ENCODE measurements at regions not wholly inside any gene's neighbourhood (a gene's known extent, or its start where the extent isn't known, plus 50 kb on each side); places are given as distances from the start of the nearest gene placed in this dataset.

- Histone ChIP-seq H3K4me2 (no peak overlapping the region), H2AFZ (replicated peaks) (no peak overlapping the region), H3K27me3 (no peaks in the 10 kb centered on the region), H4K20me1 (ENCODE audit: low read depth) (no peaks in the 10 kb centered on the region), H3F3A (ENCODE audit: low read depth) (no peaks in the 10 kb centered on the region), H3K4me1 (no peaks in the 10 kb centered on the region), H3K9me3 (ENCODE audit: low read depth) (peaks cover 3% of the 10 kb centered on the region), H3K9ac (no peak overlapping the region), H3K36me3 (no peaks in the 10 kb centered on the region), H3K4me3 (no peak overlapping the region), H3K27ac (no peak overlapping the region), H3K79me2 (ENCODE audit: low read depth) (no peaks in the 10 kb centered on the region)
- H3K27ac Mint-ChIP-seq, result no peak overlapping the region
- no peak for DNase-seq (ENCODE audit: low spot score)
- no peak for TF ChIP-seq EZH2phosphoT487 (IDR thresholded peaks at IDR 0.05)
- no peak for TF ChIP-seq EZH2 (IDR thresholded peaks at IDR 0.05)
- TF ChIP-seq CTCF (IDR thresholded peaks at IDR 0.05), result no peak
- no peak overlapping the region for H3K4me3 Mint-ChIP-seq
- H3K36me3 Mint-ChIP-seq, result no peaks in the 10 kb centered on the region
- peaks cover 2% of the 10 kb centered on the region for H3K4me1 Mint-ChIP-seq
- no peaks in the 10 kb centered on the region for H3K9me3 Mint-ChIP-seq
- no peaks in the 10 kb centered on the region for H3K27me3 Mint-ChIP-seq (ENCODE audit: insufficient read depth, low read depth)
These were observed 292.3 kb downstream of the SMARCA1 start for GRCh38 chrX:129230850-129231512.

- H3K36me3 Mint-ChIP-seq, result no peaks in the 10 kb centered on the region
These were observed 293.1 kb downstream of the SMARCA1 start for GRCh38 chrX:129230168-129230567.

GRCh38 chrX:129227366-129227765 lies 295.9 kb downstream of the SMARCA1 start:
- Histone ChIP-seq H3K4me3 (no peak overlapping the region), H3K36me3 (no peaks in the 10 kb centered on the region), H3F3A (ENCODE audit: low read depth) (no peaks in the 10 kb centered on the region), H3K27ac (no peak overlapping the region), H4K20me1 (ENCODE audit: low read depth) (no peaks in the 10 kb centered on the region), H2AFZ (replicated peaks) (no peak overlapping the region), H3K79me2 (ENCODE audit: low read depth) (no peaks in the 10 kb centered on the region), H3K27me3 (no peaks in the 10 kb centered on the region), H3K4me2 (no peak overlapping the region), H3K9ac (no peak overlapping the region), H3K9me3 (ENCODE audit: low read depth) (peaks cover 3% of the 10 kb centered on the region), H3K4me1 (no peaks in the 10 kb centered on the region)
- H3K27ac Mint-ChIP-seq, result no peak overlapping the region
- H3K4me1 Mint-ChIP-seq, result peaks cover 2% of the 10 kb centered on the region
- H3K9me3 Mint-ChIP-seq, result no peaks in the 10 kb centered on the region
- H3K27me3 Mint-ChIP-seq (ENCODE audit: insufficient read depth, low read depth), result no peaks in the 10 kb centered on the region
- TF ChIP-seq EZH2phosphoT487 (IDR thresholded peaks at IDR 0.05) (no peak), CTCF (IDR thresholded peaks at IDR 0.05) (no peak), EZH2 (IDR thresholded peaks at IDR 0.05) (no peak)
- no peak overlapping the region for H3K4me3 Mint-ChIP-seq
- no peaks in the 10 kb centered on the region for H3K36me3 Mint-ChIP-seq
- no peak for DNase-seq (ENCODE audit: low spot score)

More at GRCh38 chrX:129230168-129230567, 293.1 kb downstream of the SMARCA1 start:
- peaks cover 3% of the 10 kb centered on the region for H3K9me3 ChIP-seq (ENCODE audit: low read depth)
- no peaks in the 10 kb centered on the region for H3F3A ChIP-seq (ENCODE audit: low read depth)
- no peak overlapping the region for H3K4me3 ChIP-seq
- no peaks in the 10 kb centered on the region for H3K4me1 ChIP-seq
- H2AFZ ChIP-seq (replicated peaks), result no peak overlapping the region
- H3K27ac Mint-ChIP-seq, result no peak overlapping the region
- no peak overlapping the region for H3K27ac ChIP-seq
- TF ChIP-seq EZH2 (IDR thresholded peaks at IDR 0.05), result no peak
- TF ChIP-seq CTCF (IDR thresholded peaks at IDR 0.05), result no peak
- TF ChIP-seq EZH2phosphoT487 (IDR thresholded peaks at IDR 0.05), result no peak
- H4K20me1 ChIP-seq (ENCODE audit: low read depth), result no peaks in the 10 kb centered on the region
- no peaks in the 10 kb centered on the region for H3K27me3 Mint-ChIP-seq (ENCODE audit: insufficient read depth, low read depth)
- no peaks in the 10 kb centered on the region for H3K79me2 ChIP-seq (ENCODE audit: low read depth)
- no peaks in the 10 kb centered on the region for H3K27me3 ChIP-seq
- no peak overlapping the region for H3K4me2 ChIP-seq
- DNase-seq (ENCODE audit: low spot score), result no peak
- no peaks in the 10 kb centered on the region for H3K36me3 ChIP-seq
- H3K9ac ChIP-seq, result no peak overlapping the region
- no peaks in the 10 kb centered on the region for H3K9me3 Mint-ChIP-seq
- peaks cover 2% of the 10 kb centered on the region for H3K4me1 Mint-ChIP-seq
- no peak overlapping the region for H3K4me3 Mint-ChIP-seq
